NT2/D1 (cell line): ENCODE measurements at regions not wholly inside any gene's neighbourhood (a gene's known extent, or its start where the extent isn't known, plus 50 kb on each side); places are given as distances from the start of the nearest gene placed in this dataset.

Experiments used
- YY1 ChIP-seq: IDR thresholded peaks from 2 replicates; pipeline ENCODE4 v1.6.1; 2011; ENCODE audit not compliant: insufficient read length, insufficient read depth
- ZNF274 ChIP-seq: IDR thresholded peaks from 2 replicates; pipeline ENCODE4 v1.6.1; 2011; ENCODE audit warnings: mild to moderate bottlenecking, low read depth, low read length

- TF ChIP-seq ZNF274 (no peak), YY1 (no peak)
Measured at GRCh38 chr6:819122-819521, 126.2 kb upstream of the EXOC2 start.
